CD14-positive monocyte (primary cell): ENCODE measurements at regions not wholly inside any gene's neighbourhood (a gene's known extent, or its start where the extent isn't known, plus 50 kb on each side); places are given as distances from the start of the nearest gene placed in this dataset.

ENCODE experiments used
- DNase-seq, 3 donors: peaks; one replicate each; pipeline ENCODE4 v3.0.0-alpha.2; 2011 to 2022
- H2AFZ ChIP-seq: 2 replicates; pipeline ENCODE4 v1.6.0; 2012; ENCODE audit warnings: mild to moderate bottlenecking, low read depth, low read length, inconsistent platforms; ENCODE audit not compliant: insufficient read depth, poor library complexity, severe bottlenecking
- H3K27ac ChIP-seq, 2 donors: 1 replicate in 1 of 2; 2 replicates in 1 of 2; pipeline ENCODE4 v1.5.1; 2012 to 2013; ENCODE audit warnings: low read length in 2 of 2, control low read depth in 1 of 2, inconsistent platforms in 1 of 2, low read depth in 1 of 2, mild to moderate bottlenecking in 1 of 2
- H3K27me3 ChIP-seq, 2 donors: one replicate each; pipeline versions ENCODE4 v1.6.0 to v1.6.1; 2011 to 2013; ENCODE audit warnings: low read length in 2 of 2; ENCODE audit not compliant: control insufficient read depth in 2 of 2, insufficient read depth in 2 of 2
- H3K36me3 ChIP-seq, 2 donors: replicated peaks in 1 of 2; 1 replicate in 1 of 2; 2 replicates in 1 of 2; pipeline versions ENCODE4 v1.5.1 to v1.6.1; 2012 to 2013; ENCODE audit warnings: low read length in 2 of 2, control low read depth in 1 of 2, inconsistent platforms in 1 of 2, mild to moderate bottlenecking in 1 of 2; ENCODE audit not compliant: insufficient read depth in 2 of 2, control insufficient read depth in 1 of 2
- H3K4me1 ChIP-seq, 2 donors: 1 replicate in 1 of 2; 2 replicates in 1 of 2; pipeline versions ENCODE4 v1.5.1 to v1.6.1; 2012 to 2013; ENCODE audit warnings: low read length in 2 of 2, control low read depth in 1 of 2, inconsistent platforms in 1 of 2, mild to moderate bottlenecking in 1 of 2, moderate library complexity in 1 of 2; ENCODE audit not compliant: insufficient read depth in 2 of 2, control insufficient read depth in 1 of 2
- H3K4me2 ChIP-seq: replicated peaks from 2 replicates; pipeline ENCODE3; 2012; ENCODE audit warnings: low read length, moderate library complexity, mild to moderate bottlenecking; ENCODE audit not compliant: poor library complexity, severe bottlenecking; ENCODE audit errors: extremely low read depth
- H3K4me3 ChIP-seq, 3 experiments: fragments of 200-600 bp in 1 of 3; sonication (generic) in 1 of 3; replicated peaks in 1 of 3; 1 replicate in 2 of 3; 2 replicates in 1 of 3; pipeline ENCODE4 v1.5.1; 2011 to 2013; ENCODE audit warnings: low read length in 3 of 3, mild to moderate bottlenecking in 3 of 3, control low read depth in 2 of 3, low read depth in 2 of 3, inconsistent platforms in 1 of 3, moderate library complexity in 1 of 3
- H3K79me2 ChIP-seq: 2 replicates; pipeline ENCODE4 v1.6.0; 2012; ENCODE audit warnings: mild to moderate bottlenecking, control low read depth, inconsistent platforms, low read length, moderate library complexity; ENCODE audit not compliant: insufficient read depth
- H3K9ac ChIP-seq: 2 replicates; pipeline ENCODE4 v1.6.0; 2017; ENCODE audit warnings: low read length, mild to moderate bottlenecking; ENCODE audit not compliant: insufficient read depth, poor library complexity, severe bottlenecking
- H3K9me3 ChIP-seq, 2 donors: replicated peaks in 1 of 2; 1 replicate in 1 of 2; 2 replicates in 1 of 2; pipeline versions ENCODE4 v1.5.1 to v1.6.1; 2012 to 2013; ENCODE audit warnings: low read length in 2 of 2, control low read depth in 1 of 2; ENCODE audit not compliant: control insufficient read depth in 1 of 2, insufficient read depth in 1 of 2
- H4K20me1 ChIP-seq: 2 replicates; pipeline ENCODE4 v1.6.0; 2012; ENCODE audit warnings: mild to moderate bottlenecking, low read length, control low read depth, moderate library complexity; ENCODE audit not compliant: insufficient read depth
- H3K27ac Mint-ChIP-seq, 7 donors: one replicate each; pipeline ENCODE4 v1.8.0; 2020; ENCODE audit warnings: mild to moderate bottlenecking in 7 of 7, mixed read lengths in 7 of 7, moderate library complexity in 6 of 7, inconsistent platforms in 2 of 7
- H3K27me3 Mint-ChIP-seq, 3 donors: one replicate each; pipeline ENCODE4 v1.8.0; 2021 to 2022; ENCODE audit warnings: low read depth in 3 of 3, mild to moderate bottlenecking in 3 of 3, mixed read lengths in 3 of 3, moderate library complexity in 3 of 3, inconsistent platforms in 1 of 3
- H3K36me3 Mint-ChIP-seq, 2 donors: one replicate each; pipeline ENCODE4 v1.8.0; 2020; ENCODE audit warnings: mixed read lengths in 2 of 2, inconsistent platforms in 1 of 2, mild to moderate bottlenecking in 1 of 2
- H3K4me1 Mint-ChIP-seq: one replicate; pipeline ENCODE4 v1.8.0; 2020; ENCODE audit warnings: mild to moderate bottlenecking, mixed read lengths
- H3K4me3 Mint-ChIP-seq, 2 donors: one replicate each; pipeline ENCODE4 v1.8.0; 2020; ENCODE audit warnings: mild to moderate bottlenecking in 2 of 2, mixed read lengths in 2 of 2, moderate library complexity in 1 of 2
- H3K9me3 Mint-ChIP-seq, 7 donors: one replicate each; pipeline ENCODE4 v1.8.0; 2020 to 2022; ENCODE audit warnings: mixed read lengths in 7 of 7, mild to moderate bottlenecking in 6 of 7, moderate library complexity in 6 of 7, inconsistent platforms in 2 of 7
- CTCF ChIP-seq: fragments of 200-600 bp; IDR thresholded peaks from one replicate; pipeline ENCODE4 v1.8.0; 2022; ENCODE audit warnings: antibody characterized with exemption, mild to moderate bottlenecking
- WGBS: methylation state at CpG from one replicate; pipeline ENCODE4 v1.1.5; 2013; ENCODE audit warnings: missing lambda C conversion rate; ENCODE audit not compliant: insufficient coverage; 5-methylcytosine and 5-hydroxymethylcytosine counted together
- intact Hi-C, 2 donors: fragments of 100-400 bp; cut with micrococcal nuclease; formaldehyde crosslinking; loops; one replicate each; pipeline versions ENCODE4 v1.15.0 to v1.15.1; 2023

- Mint-ChIP-seq H3K36me3 (peaks cover 0 to 1% of the 10 kb centered on the region in 2 donors), H3K4me3 (no peak overlapping the region), H3K27ac (no peak overlapping the region), H3K4me1 (peaks cover 11% of the 10 kb centered on the region), H3K27me3 (peaks cover 1 to 8% (median 4%) of the 10 kb centered on the region in 3 donors), H3K9me3 (peaks cover 0 to 2% (median 0%) of the 10 kb centered on the region in 7 donors)
- H3K36me3 ChIP-seq: no peaks in the 10 kb centered on the region
- no peak for TF ChIP-seq CTCF
- H3K9ac ChIP-seq: no peak overlapping the region
- H3K79me2 ChIP-seq: no peaks in the 10 kb centered on the region
- no peak overlapping the region for H3K4me3 ChIP-seq
- intact Hi-C loops: no loop called here
- H4K20me1 ChIP-seq: no peaks in the 10 kb centered on the region
- DNase-seq: no peak
- H3K27ac ChIP-seq: no peak overlapping the region
- no peaks in the 10 kb centered on the region for H3K27me3 ChIP-seq
- WGBS: no CpG with 5 or more reads among the region's 2 CpGs
- H3K4me2 ChIP-seq: no peak overlapping the region
- H3K4me1 ChIP-seq: peaks cover 3 to 4% of the 10 kb centered on the region in 2 donors
- H3K9me3 ChIP-seq: no peaks in the 10 kb centered on the region
- H2AFZ ChIP-seq: no peak overlapping the region
Measured at GRCh38 chr14:71185637-71186036, 278.4 kb downstream of the PCNX1 start.

GRCh38 chr14:71187633-71188356, 280.5 kb downstream of the PCNX1 start:
- peaks cover 0 to 1% of the 10 kb centered on the region in 2 donors for H3K36me3 Mint-ChIP-seq
- peaks cover 5% of the 10 kb centered on the region for H3K4me1 Mint-ChIP-seq
- Histone ChIP-seq H3K79me2 (no peaks in the 10 kb centered on the region), H3K4me3 (no peak overlapping the region), H3K9ac (no peak overlapping the region), H3K9me3 (no peaks in the 10 kb centered on the region), H2AFZ (no peak overlapping the region), H4K20me1 (no peaks in the 10 kb centered on the region), H3K27ac (no peak overlapping the region), H3K4me1 (no peaks in the 10 kb centered on the region), H3K36me3 (no peaks in the 10 kb centered on the region), H3K4me2 (no peak overlapping the region), H3K27me3 (no peaks in the 10 kb centered on the region)
- 71% methylated on average over 5 of the region's 11 CpGs for WGBS
- peaks cover 1 to 5% (median 4%) of the 10 kb centered on the region in 3 donors for H3K27me3 Mint-ChIP-seq
- no peak for TF ChIP-seq CTCF
- H3K27ac Mint-ChIP-seq: no peak overlapping the region
- intact Hi-C loops: no loop called here
- no peak overlapping the region for H3K4me3 Mint-ChIP-seq
- DNase-seq: no peak
- peaks cover 0 to 2% (median 0%) of the 10 kb centered on the region in 7 donors for H3K9me3 Mint-ChIP-seq
